Osteoblast (primary cell): ENCODE measurements at regions not wholly inside any gene's neighbourhood (a gene's known extent, or its start where the extent isn't known, plus 50 kb on each side); places are given as distances from the start of the nearest gene placed in this dataset.
A peak's percentile ranks its signal among the peaks of the same experiment; 100 is the strongest.

Source experiments
- DNase-seq: peaks from one replicate; pipeline ENCODE4 v3.0.0; 2011; ENCODE audit warnings: low spot score, mixed read lengths; ENCODE audit not compliant: insufficient read length; ENCODE audit errors: missing footprints
- H2AFZ ChIP-seq: 2 replicates; pipeline ENCODE4 v1.6.0; 2011; ENCODE audit warnings: mild to moderate bottlenecking, low read length
- H3K27ac ChIP-seq: 2 replicates; pipeline ENCODE4 v1.5.1; 2011; ENCODE audit warnings: mild to moderate bottlenecking, low read depth, low read length, moderate library complexity
- H3K27me3 ChIP-seq: 2 replicates; pipeline ENCODE4 v1.6.0; 2012; ENCODE audit warnings: mild to moderate bottlenecking, control low read depth, inconsistent platforms, low read length, moderate library complexity; ENCODE audit not compliant: insufficient read depth
- H3K36me3 ChIP-seq: 2 replicates; pipeline ENCODE4 v1.5.1; 2011; ENCODE audit warnings: mild to moderate bottlenecking, low read length, control low read depth, moderate library complexity; ENCODE audit not compliant: insufficient read depth
- H3K4me1 ChIP-seq: 2 replicates; pipeline ENCODE4 v1.5.1; 2011; ENCODE audit warnings: mild to moderate bottlenecking, low read length, control low read depth, moderate library complexity; ENCODE audit not compliant: insufficient read depth
- H3K4me2 ChIP-seq: 2 replicates; pipeline ENCODE4 v1.6.0; 2011; ENCODE audit warnings: mild to moderate bottlenecking, low read length; ENCODE audit not compliant: insufficient read depth
- H3K4me3 ChIP-seq: fragments of 200-600 bp; sonication (generic); 3 replicates; pipeline ENCODE4 v1.5.1; 2012; ENCODE audit warnings: mild to moderate bottlenecking, low read length, inconsistent platforms; ENCODE audit not compliant: insufficient read depth
- H3K79me2 ChIP-seq: 2 replicates; pipeline ENCODE4 v1.6.0; 2012; ENCODE audit warnings: mild to moderate bottlenecking, low read length, control low read depth, inconsistent platforms; ENCODE audit not compliant: insufficient read depth
- H3K9me3 ChIP-seq: 2 replicates; pipeline ENCODE4 v1.5.1; 2011; ENCODE audit warnings: low read depth, low read length, control low read depth
- H4K20me1 ChIP-seq: 2 replicates; pipeline ENCODE4 v1.6.0; 2012; ENCODE audit warnings: mild to moderate bottlenecking, low read length, control low read depth; ENCODE audit not compliant: insufficient read depth
- CTCF ChIP-seq: IDR thresholded peaks from 2 replicates; pipeline ENCODE4 v1.5.1; 2011; ENCODE audit warnings: mild to moderate bottlenecking, low read depth, low read length, moderate library complexity; ENCODE audit errors: extremely low read depth

- no peak for TF ChIP-seq CTCF
- Histone ChIP-seq H3K9me3 (no peaks in the 10 kb centered on the region), H4K20me1 (no peaks in the 10 kb centered on the region), H3K27ac (peak overlapping the region; percentile 24), H3K4me2 (no peak overlapping the region), H3K27me3 (no peaks in the 10 kb centered on the region), H2AFZ (no peak overlapping the region), H3K79me2 (no peaks in the 10 kb centered on the region), H3K4me3 (no peak overlapping the region), H3K36me3 (no peaks in the 10 kb centered on the region), H3K4me1 (peaks cover 27% of the 10 kb centered on the region)
- no peak for DNase-seq
Observed at GRCh38 chr20:10861090-10861489, 187.3 kb upstream of the JAG1 start.

GRCh38 chr20:10861619-10862018 is 187.8 kb upstream of the JAG1 start:
- Histone ChIP-seq H3K4me1 (peaks cover 27% of the 10 kb centered on the region), H2AFZ (no peak overlapping the region), H3K4me2 (no peak overlapping the region), H3K36me3 (no peaks in the 10 kb centered on the region), H3K9me3 (no peaks in the 10 kb centered on the region), H3K4me3 (no peak overlapping the region), H3K79me2 (no peaks in the 10 kb centered on the region), H4K20me1 (no peaks in the 10 kb centered on the region), H3K27ac (peak overlapping the region; percentile 24), H3K27me3 (no peaks in the 10 kb centered on the region)
- TF ChIP-seq CTCF, result no peak
- DNase-seq, result no peak

- Histone ChIP-seq H3K4me2 (peak overlapping the region; percentile 65), H4K20me1 (no peaks in the 10 kb centered on the region), H3K27ac (peak overlapping the region; percentile 19), H3K9me3 (no peaks in the 10 kb centered on the region), H3K79me2 (no peaks in the 10 kb centered on the region), H2AFZ (peak overlapping the region; percentile 71), H3K4me1 (peaks cover 20% of the 10 kb centered on the region), H3K27me3 (no peaks in the 10 kb centered on the region), H3K4me3 (peak overlapping the region; percentile 26), H3K36me3 (no peaks in the 10 kb centered on the region)
- no peak for TF ChIP-seq CTCF
- DNase-seq, result no peak
Observed at GRCh38 chr20:10863337-10864060, 189.7 kb upstream of the JAG1 start.

- no peaks in the 10 kb centered on the region for H3K9me3 ChIP-seq
- H2AFZ ChIP-seq, result peak overlapping the region; percentile 71
- no peaks in the 10 kb centered on the region for H3K36me3 ChIP-seq
- no peaks in the 10 kb centered on the region for H3K79me2 ChIP-seq
- TF ChIP-seq CTCF, result no peak
- H4K20me1 ChIP-seq, result no peaks in the 10 kb centered on the region
- no peaks in the 10 kb centered on the region for H3K27me3 ChIP-seq
- H3K27ac ChIP-seq, result peak overlapping the region; percentile 19
- H3K4me3 ChIP-seq, result peak overlapping the region; percentile 26
- no peak for DNase-seq
- H3K4me1 ChIP-seq, result peaks cover 20% of the 10 kb centered on the region
- H3K4me2 ChIP-seq, result peak overlapping the region; percentile 65
Observed at GRCh38 chr20:10864076-10864672, 190.4 kb upstream of the JAG1 start.
